ENCODE measurements at regions not wholly inside any gene's neighbourhood (a gene's known extent, or its start where the extent isn't known, plus 50 kb on each side); places are given as distances from the start of the nearest gene placed in this dataset.

- TF ChIP-seq CTCF (IDR thresholded peaks at IDR 0.05) (no peak), RAD21 (IDR thresholded peaks at IDR 0.05; ENCODE audit: low read length) (no peak), TEAD4 (IDR thresholded peaks at IDR 0.05; ENCODE audit: borderline replicate concordance, insufficient read depth) (no peak), EZH2phosphoT487 (IDR thresholded peaks at IDR 0.05; ENCODE audit: borderline replicate concordance, low read depth) (no peak), NRF1 (IDR thresholded peaks at IDR 0.05; ENCODE audit: low read depth, low read length) (no peak)
These were observed 76.0 kb downstream of the CAMK2N1 start for GRCh38 chr1:20409971-20410370.
